Activated B cell treated with CpG ODN at 0.5 μM for 24 hours (primary cell): ENCODE measurements at regions not wholly inside any gene's neighbourhood (a gene's known extent, or its start where the extent isn't known, plus 50 kb on each side); places are given as distances from the start of the nearest gene placed in this dataset.

Experiments
- ATAC-seq: fragments of 200-7000 bp; cut with Tn5 transposase; one replicate; pipeline ENCODE4 v1.10.0; 2021; ENCODE audit warnings: low read depth, mild to moderate bottlenecking, moderate library complexity
- CTCF ChIA-PET: fragments of 350-600 bp; sonication (Branson Sonifier 250); formaldehyde crosslinking; loops from one replicate; lab custom pipeline; 2021; ENCODE audit warnings: antibody characterized with exemption; lab: Charles Lee
- POLR2A ChIA-PET: fragments of 350-600 bp; sonication (Branson Sonifier 250); formaldehyde crosslinking; loops from one replicate; lab custom pipeline; 2021; ENCODE audit warnings: antibody characterized with exemption; lab: Charles Lee
- DNase-seq: peaks from one replicate; pipeline ENCODE4 v3.0.0; 2022
- H3K27ac Mint-ChIP-seq: one replicate; pipeline ENCODE4 v1.8.0; 2020; ENCODE audit warnings: mixed read lengths
- H3K27me3 Mint-ChIP-seq: one replicate; pipeline ENCODE4 v1.8.0; 2021; ENCODE audit warnings: mixed read lengths
- H3K36me3 Mint-ChIP-seq: one replicate; pipeline ENCODE4 v1.8.0; 2021; ENCODE audit warnings: low read depth, mixed read lengths
- H3K4me1 Mint-ChIP-seq: one replicate; pipeline ENCODE4 v1.8.0; 2021; ENCODE audit warnings: mixed read lengths
- H3K4me3 Mint-ChIP-seq: one replicate; pipeline ENCODE4 v1.8.0; 2020; ENCODE audit warnings: mild to moderate bottlenecking, mixed read lengths
- H3K9me3 Mint-ChIP-seq: one replicate; pipeline ENCODE4 v1.8.0; 2020; ENCODE audit warnings: mixed read lengths
- CTCF ChIP-seq: fragments of 200-600 bp; IDR thresholded peaks from one replicate; pipeline ENCODE4 v1.8.0; 2022; ENCODE audit warnings: antibody characterized with exemption, mild to moderate bottlenecking
- intact Hi-C: fragments of 100-400 bp; cut with micrococcal nuclease; formaldehyde crosslinking; loops from one replicate; pipeline ENCODE4 v1.15.1; 2024

DNA sequence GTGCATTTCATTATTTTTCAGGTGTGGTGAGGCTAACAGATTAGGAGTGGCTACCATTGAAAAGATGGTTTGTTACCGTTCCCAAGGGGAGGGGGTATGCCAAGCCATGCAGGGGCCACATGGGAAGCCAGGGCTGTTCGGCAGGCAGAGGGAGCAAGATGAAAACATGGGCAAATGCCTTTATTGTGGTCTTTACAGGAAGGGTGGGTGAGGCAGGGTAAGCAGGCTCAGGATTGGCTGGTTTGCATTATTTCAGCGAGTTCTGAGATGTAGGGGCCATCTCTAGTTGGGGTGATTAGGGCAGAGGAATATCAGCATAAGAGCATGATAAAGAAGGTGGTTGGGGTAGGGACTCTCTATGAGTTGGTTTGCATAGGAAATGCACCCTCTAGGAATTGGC is 117.6 kb downstream of the CCT6B start:
- ATAC-seq: no peak
- no peak overlapping the region for H3K27ac Mint-ChIP-seq
- H3K4me3 Mint-ChIP-seq: no peak overlapping the region
- H3K36me3 Mint-ChIP-seq: no peaks in the 10 kb centered on the region
- ChIA-PET CTCF (no interaction called here), POLR2A (no interaction called here)
- H3K27me3 Mint-ChIP-seq: no peaks in the 10 kb centered on the region
- intact Hi-C loops: no loop called here
- no peaks in the 10 kb centered on the region for H3K4me1 Mint-ChIP-seq
- no peaks in the 10 kb centered on the region for H3K9me3 Mint-ChIP-seq
- no peak for TF ChIP-seq CTCF
- no peak for DNase-seq

GRCh38 chr17:34842235-34842634 is 119.0 kb downstream of the CCT6B start:
- peaks cover 2% of the 10 kb centered on the region for H3K27me3 Mint-ChIP-seq
- H3K27ac Mint-ChIP-seq: no peak overlapping the region
- ATAC-seq (no peak), DNase-seq (no peak)
- intact Hi-C loops: no loop called here
- H3K9me3 Mint-ChIP-seq: no peaks in the 10 kb centered on the region
- CTCF ChIA-PET: no interaction called here
- no peaks in the 10 kb centered on the region for H3K4me1 Mint-ChIP-seq
- no peak for TF ChIP-seq CTCF
- H3K4me3 Mint-ChIP-seq: no peak overlapping the region
- no peaks in the 10 kb centered on the region for H3K36me3 Mint-ChIP-seq
- POLR2A ChIA-PET: no interaction called here

GRCh38 chr17:34841467-34841866 is 119.8 kb downstream of the CCT6B start:
- CTCF ChIA-PET: no interaction called here

DNA sequence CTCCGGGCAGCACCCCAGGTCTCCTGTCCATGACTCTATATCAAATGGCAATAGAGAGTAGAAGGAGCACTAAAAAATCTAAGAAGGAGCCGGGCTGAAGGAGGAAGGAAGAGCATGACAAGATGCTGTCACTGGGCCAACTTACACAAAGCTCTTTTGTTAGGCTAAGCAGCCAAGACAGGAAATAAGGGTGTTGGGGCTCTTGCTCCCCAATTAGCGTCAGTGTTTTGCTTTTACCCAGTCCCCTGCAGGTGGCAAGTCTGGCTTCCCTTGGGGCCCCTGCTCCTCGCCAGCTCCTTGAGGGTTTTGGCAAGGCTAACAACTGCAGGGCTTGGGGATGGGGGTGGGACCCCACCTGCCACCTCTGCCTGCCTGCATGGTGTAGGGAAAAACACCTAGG is 120.5 kb downstream of the CCT6B start:
- H3K9me3 Mint-ChIP-seq: no peaks in the 10 kb centered on the region
- H3K36me3 Mint-ChIP-seq: no peaks in the 10 kb centered on the region
- ChIA-PET POLR2A (no interaction called here), CTCF (no interaction called here)
- no peak for TF ChIP-seq CTCF
- H3K27ac Mint-ChIP-seq: no peak overlapping the region
- ATAC-seq: no peak
- H3K4me1 Mint-ChIP-seq: no peaks in the 10 kb centered on the region
- intact Hi-C loops: no loop called here
- peaks cover 3% of the 10 kb centered on the region for H3K27me3 Mint-ChIP-seq
- H3K4me3 Mint-ChIP-seq: no peak overlapping the region
- no peak for DNase-seq

More at GRCh38 chr17:34841467-34841866, 119.8 kb downstream of the CCT6B start:
- no peak for TF ChIP-seq CTCF
- ATAC-seq: no peak
- intact Hi-C loops: no loop called here
- H3K27ac Mint-ChIP-seq: no peak overlapping the region
- POLR2A ChIA-PET: no interaction called here
- H3K27me3 Mint-ChIP-seq: peaks cover 2% of the 10 kb centered on the region
- no peaks in the 10 kb centered on the region for H3K9me3 Mint-ChIP-seq
- DNase-seq: no peak
- H3K4me3 Mint-ChIP-seq: no peak overlapping the region
- no peaks in the 10 kb centered on the region for H3K36me3 Mint-ChIP-seq
- no peaks in the 10 kb centered on the region for H3K4me1 Mint-ChIP-seq

- DNase-seq (no peak), ATAC-seq (no peak)
- Mint-ChIP-seq H3K4me1 (no peaks in the 10 kb centered on the region), H3K27ac (no peak overlapping the region), H3K27me3 (peaks cover 4% of the 10 kb centered on the region), H3K36me3 (no peaks in the 10 kb centered on the region), H3K9me3 (no peaks in the 10 kb centered on the region), H3K4me3 (no peak overlapping the region)
- ChIA-PET POLR2A (no interaction called here), CTCF (no interaction called here)
- intact Hi-C loops: no loop called here
- no peak for TF ChIP-seq CTCF
Observed at GRCh38 chr17:34837876-34838478, 123.3 kb downstream of the CCT6B start.
